ENCODE measurements at regions not wholly inside any gene's neighbourhood (a gene's known extent, or its start where the extent isn't known, plus 50 kb on each side); places are given as distances from the start of the nearest gene placed in this dataset.

DNA sequence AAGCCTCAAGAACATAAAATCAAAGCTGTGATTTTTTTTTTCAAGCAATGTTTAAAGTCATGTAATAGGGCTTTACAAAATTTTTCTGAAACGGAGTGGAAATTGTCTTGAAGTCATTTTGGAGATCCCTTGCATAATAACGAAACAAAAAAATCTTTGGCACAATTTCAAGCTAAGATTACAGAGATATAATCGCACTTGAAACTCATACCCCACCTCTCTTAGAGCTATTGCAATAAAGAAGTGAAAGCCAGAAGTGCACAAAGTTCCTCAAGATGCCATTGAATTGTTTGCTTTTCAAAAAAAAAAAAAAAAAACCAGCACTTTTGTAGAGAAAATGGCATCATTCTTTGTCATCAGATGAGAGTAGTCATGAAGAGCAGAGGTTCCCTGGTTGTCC lies 152.3 kb downstream of the PAX3 start:
- no peak for ATAC-seq
- H3K4me3 Mint-ChIP-seq: no peak overlapping the region
- Histone ChIP-seq H3K79me2 (replicated peaks; ENCODE audit: insufficient read depth) (no peaks in the 10 kb centered on the region), H3K9me2 (ENCODE audit: insufficient read depth) (no peaks in the 10 kb centered on the region), H3K27ac (ENCODE audit: low read depth) (no peak overlapping the region), H3K4me2 (no peak overlapping the region), H3K36me3 (ENCODE audit: insufficient read depth) (no peaks in the 10 kb centered on the region), H2AFZ (no peak overlapping the region), H3K27me3 (ENCODE audit: insufficient read depth) (no peaks in the 10 kb centered on the region), H3F3A (replicated peaks; ENCODE audit: low read depth) (no peaks in the 10 kb centered on the region), H4K20me1 (replicated peaks; ENCODE audit: insufficient read depth) (no peaks in the 10 kb centered on the region), H3K4me1 (ENCODE audit: insufficient read depth) (no peaks in the 10 kb centered on the region), H3K4me3 (no peak overlapping the region)
- no peak overlapping the region for H3K27ac Mint-ChIP-seq
- no peaks in the 10 kb centered on the region for H3K4me1 Mint-ChIP-seq
- H3K9me3 Mint-ChIP-seq: peaks cover 6% of the 10 kb centered on the region; the same call in 2 of the 3 replicates
- no peaks in the 10 kb centered on the region for H3K36me3 Mint-ChIP-seq (ENCODE audit: low read depth)
- TF ChIP-seq STAT1 (IDR thresholded peaks at IDR 0.05; ENCODE audit: unreplicated experiment) (no peak), EZH2 (IDR thresholded peaks at IDR 0.05; ENCODE audit: low read depth, unreplicated experiment) (no peak), NANOG (IDR thresholded peaks at IDR 0.05; ENCODE audit: borderline replicate concordance) (no peak), ZNF331 (CRISPR knock-in tag; IDR thresholded peaks at IDR 0.05; ENCODE audit: low read depth) (no peak), JUNB (IDR thresholded peaks at IDR 0.05; ENCODE audit: unreplicated experiment) (no peak), CREB1 (CRISPR knock-in tag; IDR thresholded peaks at IDR 0.05; ENCODE audit: low read depth) (no peak), ZNF114 (CRISPR knock-in tag; IDR thresholded peaks at IDR 0.05) (no peak), EZH2phosphoT487 (IDR thresholded peaks at IDR 0.05; ENCODE audit: unreplicated experiment) (no peak), POLR2AphosphoS5 (IDR thresholded peaks at IDR 0.05; ENCODE audit: low read depth) (no peak)
- TF ChIP-seq, protein P1, sequence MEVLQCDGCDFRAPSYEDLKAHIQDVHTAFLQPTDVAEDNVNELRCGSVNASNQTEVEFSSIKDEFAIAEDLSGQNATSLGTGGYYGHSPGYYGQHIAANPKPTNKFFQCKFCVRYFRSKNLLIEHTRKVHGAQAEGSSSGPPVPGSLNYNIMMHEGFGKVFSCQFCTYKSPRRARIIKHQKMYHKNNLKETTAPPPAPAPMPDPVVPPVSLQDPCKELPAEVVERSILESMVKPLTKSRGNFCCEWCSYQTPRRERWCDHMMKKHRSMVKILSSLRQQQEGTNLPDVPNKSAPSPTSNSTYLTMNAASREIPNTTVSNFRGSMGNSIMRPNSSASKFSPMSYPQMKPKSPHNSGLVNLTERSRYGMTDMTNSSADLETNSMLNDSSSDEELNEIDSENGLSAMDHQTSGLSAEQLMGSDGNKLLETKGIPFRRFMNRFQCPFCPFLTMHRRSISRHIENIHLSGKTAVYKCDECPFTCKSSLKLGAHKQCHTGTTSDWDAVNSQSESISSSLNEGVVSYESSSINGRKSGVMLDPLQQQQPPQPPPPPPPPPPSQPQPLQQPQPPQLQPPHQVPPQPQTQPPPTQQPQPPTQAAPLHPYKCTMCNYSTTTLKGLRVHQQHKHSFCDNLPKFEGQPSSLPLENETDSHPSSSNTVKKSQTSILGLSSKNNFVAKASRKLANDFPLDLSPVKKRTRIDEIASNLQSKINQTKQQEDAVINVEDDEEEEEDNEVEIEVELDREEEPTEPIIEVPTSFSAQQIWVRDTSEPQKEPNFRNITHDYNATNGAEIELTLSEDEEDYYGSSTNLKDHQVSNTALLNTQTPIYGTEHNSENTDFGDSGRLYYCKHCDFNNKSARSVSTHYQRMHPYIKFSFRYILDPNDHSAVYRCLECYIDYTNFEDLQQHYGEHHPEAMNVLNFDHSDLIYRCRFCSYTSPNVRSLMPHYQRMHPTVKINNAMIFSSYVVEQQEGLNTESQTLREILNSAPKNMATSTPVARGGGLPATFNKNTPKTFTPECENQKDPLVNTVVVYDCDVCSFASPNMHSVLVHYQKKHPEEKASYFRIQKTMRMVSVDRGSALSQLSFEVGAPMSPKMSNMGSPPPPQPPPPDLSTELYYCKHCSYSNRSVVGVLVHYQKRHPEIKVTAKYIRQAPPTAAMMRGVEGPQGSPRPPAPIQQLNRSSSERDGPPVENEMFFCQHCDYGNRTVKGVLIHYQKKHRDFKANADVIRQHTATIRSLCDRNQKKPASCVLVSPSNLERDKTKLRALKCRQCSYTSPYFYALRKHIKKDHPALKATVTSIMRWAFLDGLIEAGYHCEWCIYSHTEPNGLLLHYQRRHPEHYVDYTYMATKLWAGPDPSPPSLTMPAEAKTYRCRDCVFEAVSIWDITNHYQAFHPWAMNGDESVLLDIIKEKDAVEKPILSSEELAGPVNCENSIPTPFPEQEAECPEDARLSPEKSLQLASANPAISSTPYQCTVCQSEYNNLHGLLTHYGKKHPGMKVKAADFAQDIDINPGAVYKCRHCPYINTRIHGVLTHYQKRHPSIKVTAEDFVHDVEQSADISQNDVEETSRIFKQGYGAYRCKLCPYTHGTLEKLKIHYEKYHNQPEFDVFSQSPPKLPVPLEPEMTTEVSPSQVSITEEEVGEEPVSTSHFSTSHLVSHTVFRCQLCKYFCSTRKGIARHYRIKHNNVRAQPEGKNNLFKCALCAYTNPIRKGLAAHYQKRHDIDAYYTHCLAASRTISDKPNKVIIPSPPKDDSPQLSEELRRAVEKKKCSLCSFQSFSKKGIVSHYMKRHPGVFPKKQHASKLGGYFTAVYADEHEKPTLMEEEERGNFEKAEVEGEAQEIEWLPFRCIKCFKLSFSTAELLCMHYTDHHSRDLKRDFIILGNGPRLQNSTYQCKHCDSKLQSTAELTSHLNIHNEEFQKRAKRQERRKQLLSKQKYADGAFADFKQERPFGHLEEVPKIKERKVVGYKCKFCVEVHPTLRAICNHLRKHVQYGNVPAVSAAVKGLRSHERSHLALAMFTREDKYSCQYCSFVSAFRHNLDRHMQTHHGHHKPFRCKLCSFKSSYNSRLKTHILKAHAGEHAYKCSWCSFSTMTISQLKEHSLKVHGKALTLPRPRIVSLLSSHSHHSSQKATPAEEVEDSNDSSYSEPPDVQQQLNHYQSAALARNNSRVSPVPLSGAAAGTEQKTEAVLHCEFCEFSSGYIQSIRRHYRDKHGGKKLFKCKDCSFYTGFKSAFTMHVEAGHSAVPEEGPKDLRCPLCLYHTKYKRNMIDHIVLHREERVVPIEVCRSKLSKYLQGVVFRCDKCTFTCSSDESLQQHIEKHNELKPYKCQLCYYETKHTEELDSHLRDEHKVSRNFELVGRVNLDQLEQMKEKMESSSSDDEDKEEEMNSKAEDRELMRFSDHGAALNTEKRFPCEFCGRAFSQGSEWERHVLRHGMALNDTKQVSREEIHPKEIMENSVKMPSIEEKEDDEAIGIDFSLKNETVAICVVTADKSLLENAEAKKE (CRISPR knock-in tag; IDR thresholded peaks at IDR 0.05): no peak
- TF ChIP-seq, protein P2, sequence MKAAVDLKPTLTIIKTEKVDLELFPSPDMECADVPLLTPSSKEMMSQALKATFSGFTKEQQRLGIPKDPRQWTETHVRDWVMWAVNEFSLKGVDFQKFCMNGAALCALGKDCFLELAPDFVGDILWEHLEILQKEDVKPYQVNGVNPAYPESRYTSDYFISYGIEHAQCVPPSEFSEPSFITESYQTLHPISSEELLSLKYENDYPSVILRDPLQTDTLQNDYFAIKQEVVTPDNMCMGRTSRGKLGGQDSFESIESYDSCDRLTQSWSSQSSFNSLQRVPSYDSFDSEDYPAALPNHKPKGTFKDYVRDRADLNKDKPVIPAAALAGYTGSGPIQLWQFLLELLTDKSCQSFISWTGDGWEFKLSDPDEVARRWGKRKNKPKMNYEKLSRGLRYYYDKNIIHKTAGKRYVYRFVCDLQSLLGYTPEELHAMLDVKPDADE (IDR thresholded peaks at IDR 0.05): no peak
- TF ChIP-seq, protein P3, sequence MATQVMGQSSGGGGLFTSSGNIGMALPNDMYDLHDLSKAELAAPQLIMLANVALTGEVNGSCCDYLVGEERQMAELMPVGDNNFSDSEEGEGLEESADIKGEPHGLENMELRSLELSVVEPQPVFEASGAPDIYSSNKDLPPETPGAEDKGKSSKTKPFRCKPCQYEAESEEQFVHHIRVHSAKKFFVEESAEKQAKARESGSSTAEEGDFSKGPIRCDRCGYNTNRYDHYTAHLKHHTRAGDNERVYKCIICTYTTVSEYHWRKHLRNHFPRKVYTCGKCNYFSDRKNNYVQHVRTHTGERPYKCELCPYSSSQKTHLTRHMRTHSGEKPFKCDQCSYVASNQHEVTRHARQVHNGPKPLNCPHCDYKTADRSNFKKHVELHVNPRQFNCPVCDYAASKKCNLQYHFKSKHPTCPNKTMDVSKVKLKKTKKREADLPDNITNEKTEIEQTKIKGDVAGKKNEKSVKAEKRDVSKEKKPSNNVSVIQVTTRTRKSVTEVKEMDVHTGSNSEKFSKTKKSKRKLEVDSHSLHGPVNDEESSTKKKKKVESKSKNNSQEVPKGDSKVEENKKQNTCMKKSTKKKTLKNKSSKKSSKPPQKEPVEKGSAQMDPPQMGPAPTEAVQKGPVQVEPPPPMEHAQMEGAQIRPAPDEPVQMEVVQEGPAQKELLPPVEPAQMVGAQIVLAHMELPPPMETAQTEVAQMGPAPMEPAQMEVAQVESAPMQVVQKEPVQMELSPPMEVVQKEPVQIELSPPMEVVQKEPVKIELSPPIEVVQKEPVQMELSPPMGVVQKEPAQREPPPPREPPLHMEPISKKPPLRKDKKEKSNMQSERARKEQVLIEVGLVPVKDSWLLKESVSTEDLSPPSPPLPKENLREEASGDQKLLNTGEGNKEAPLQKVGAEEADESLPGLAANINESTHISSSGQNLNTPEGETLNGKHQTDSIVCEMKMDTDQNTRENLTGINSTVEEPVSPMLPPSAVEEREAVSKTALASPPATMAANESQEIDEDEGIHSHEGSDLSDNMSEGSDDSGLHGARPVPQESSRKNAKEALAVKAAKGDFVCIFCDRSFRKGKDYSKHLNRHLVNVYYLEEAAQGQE (IDR thresholded peaks at IDR 0.05; ENCODE audit: unreplicated experiment): no peak
- TF ChIP-seq, protein P4, sequence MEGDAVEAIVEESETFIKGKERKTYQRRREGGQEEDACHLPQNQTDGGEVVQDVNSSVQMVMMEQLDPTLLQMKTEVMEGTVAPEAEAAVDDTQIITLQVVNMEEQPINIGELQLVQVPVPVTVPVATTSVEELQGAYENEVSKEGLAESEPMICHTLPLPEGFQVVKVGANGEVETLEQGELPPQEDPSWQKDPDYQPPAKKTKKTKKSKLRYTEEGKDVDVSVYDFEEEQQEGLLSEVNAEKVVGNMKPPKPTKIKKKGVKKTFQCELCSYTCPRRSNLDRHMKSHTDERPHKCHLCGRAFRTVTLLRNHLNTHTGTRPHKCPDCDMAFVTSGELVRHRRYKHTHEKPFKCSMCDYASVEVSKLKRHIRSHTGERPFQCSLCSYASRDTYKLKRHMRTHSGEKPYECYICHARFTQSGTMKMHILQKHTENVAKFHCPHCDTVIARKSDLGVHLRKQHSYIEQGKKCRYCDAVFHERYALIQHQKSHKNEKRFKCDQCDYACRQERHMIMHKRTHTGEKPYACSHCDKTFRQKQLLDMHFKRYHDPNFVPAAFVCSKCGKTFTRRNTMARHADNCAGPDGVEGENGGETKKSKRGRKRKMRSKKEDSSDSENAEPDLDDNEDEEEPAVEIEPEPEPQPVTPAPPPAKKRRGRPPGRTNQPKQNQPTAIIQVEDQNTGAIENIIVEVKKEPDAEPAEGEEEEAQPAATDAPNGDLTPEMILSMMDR (conservative IDR thresholded peaks at IDR 0.05; ENCODE audit: low read depth in 2 of 2): no peak
- no peaks in the 10 kb centered on the region for H3K27me3 Mint-ChIP-seq (ENCODE audit: insufficient read depth, low read depth, poor library complexity)
- DNase-seq (ENCODE audit: low spot score): no peak
